ENCODE measurements at regions not wholly inside any gene's neighbourhood (a gene's known extent, or its start where the extent isn't known, plus 50 kb on each side); places are given as distances from the start of the nearest gene placed in this dataset.

DNA sequence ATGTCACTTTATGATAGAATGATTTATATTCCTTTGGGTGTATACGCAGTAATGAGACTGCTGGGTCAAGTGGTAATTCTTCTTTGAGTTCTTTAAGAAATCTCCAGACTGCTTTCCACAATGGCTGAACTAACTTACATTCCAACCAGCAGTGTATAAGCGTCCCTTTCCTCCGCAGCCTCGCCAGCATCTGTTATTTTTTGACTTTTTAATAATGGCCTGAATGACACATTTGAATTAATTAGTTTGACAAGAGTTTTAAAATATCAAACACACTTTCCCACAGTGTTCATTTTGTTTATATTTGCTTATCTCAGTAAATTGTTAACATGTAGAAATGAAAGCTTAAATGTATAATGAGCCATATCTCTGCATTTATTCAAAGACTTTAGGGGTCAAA is 116.8 kb downstream of the TES start:
- H3K9me1 ChIP-seq (ENCODE audit: control insufficient read depth, extremely low read depth, insufficient read depth, low read length), result no peaks in the 10 kb centered on the region
- no peak for FAIRE-seq
- no peak overlapping the region for H3K27ac ChIP-seq (ENCODE audit: control insufficient read depth, insufficient read depth, low read length)
- no peak overlapping the region for H3K9ac ChIP-seq (ENCODE audit: control insufficient read depth, extremely low read depth, insufficient read depth, low read length)
- no peak overlapping the region for H2AFZ ChIP-seq (ENCODE audit: control insufficient read depth, low read length)
- H3K4me3 ChIP-seq (ENCODE audit: control insufficient read depth in 2 of 3, extremely low read depth in 1 of 3, insufficient read depth in 2 of 3, low read depth in 1 of 3, low read length in 3 of 3), result no peak overlapping the region
- no peaks in the 10 kb centered on the region for H3K4me1 ChIP-seq (ENCODE audit: control insufficient read depth, extremely low read depth, insufficient read depth, low read length)
- no peaks in the 10 kb centered on the region for H3K79me2 ChIP-seq (ENCODE audit: control insufficient read depth, insufficient read depth, low read length)
- no peaks in the 10 kb centered on the region for H3K9me3 ChIP-seq (ENCODE audit: control insufficient read depth, low read depth, low read length)
- no peak for DNase-seq (ENCODE audit: low read depth, low spot score)
- H3K36me3 ChIP-seq (ENCODE audit: control insufficient read depth in 2 of 2, extremely low read depth in 1 of 2, insufficient read depth in 2 of 2, low read length in 2 of 2), result no peaks in the 10 kb centered on the region
- dilution Hi-C loops (cut with MboI; ENCODE audit: extremely low pct_ligation_motif_present, low sequenced_read_pairs), result no loop called here
- H4K20me1 ChIP-seq (ENCODE audit: control insufficient read depth, extremely low read depth, insufficient read depth, low read length), result no peaks in the 10 kb centered on the region
- TF ChIP-seq, protein P1, sequence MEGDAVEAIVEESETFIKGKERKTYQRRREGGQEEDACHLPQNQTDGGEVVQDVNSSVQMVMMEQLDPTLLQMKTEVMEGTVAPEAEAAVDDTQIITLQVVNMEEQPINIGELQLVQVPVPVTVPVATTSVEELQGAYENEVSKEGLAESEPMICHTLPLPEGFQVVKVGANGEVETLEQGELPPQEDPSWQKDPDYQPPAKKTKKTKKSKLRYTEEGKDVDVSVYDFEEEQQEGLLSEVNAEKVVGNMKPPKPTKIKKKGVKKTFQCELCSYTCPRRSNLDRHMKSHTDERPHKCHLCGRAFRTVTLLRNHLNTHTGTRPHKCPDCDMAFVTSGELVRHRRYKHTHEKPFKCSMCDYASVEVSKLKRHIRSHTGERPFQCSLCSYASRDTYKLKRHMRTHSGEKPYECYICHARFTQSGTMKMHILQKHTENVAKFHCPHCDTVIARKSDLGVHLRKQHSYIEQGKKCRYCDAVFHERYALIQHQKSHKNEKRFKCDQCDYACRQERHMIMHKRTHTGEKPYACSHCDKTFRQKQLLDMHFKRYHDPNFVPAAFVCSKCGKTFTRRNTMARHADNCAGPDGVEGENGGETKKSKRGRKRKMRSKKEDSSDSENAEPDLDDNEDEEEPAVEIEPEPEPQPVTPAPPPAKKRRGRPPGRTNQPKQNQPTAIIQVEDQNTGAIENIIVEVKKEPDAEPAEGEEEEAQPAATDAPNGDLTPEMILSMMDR (optimal IDR thresholded peaks at IDR 0.05 in 1 of 3, IDR thresholded peaks at IDR 0.05 in 1 of 3, conservative IDR thresholded peaks at IDR 0.05 in 1 of 3; ENCODE audit: extremely low read depth in 1 of 3, insufficient read depth in 2 of 3, low read length in 3 of 3), result no peak
- TF ChIP-seq EZH2 (IDR thresholded peaks at IDR 0.05; ENCODE audit: low read length), result no peak
- no peak overlapping the region for H3K4me2 ChIP-seq (ENCODE audit: control insufficient read depth, extremely low read depth, insufficient read depth, low read depth, low read length)
- H3K27me3 ChIP-seq (ENCODE audit: control insufficient read depth, extremely low read depth, insufficient read depth, low read length), result no peaks in the 10 kb centered on the region

DNA sequence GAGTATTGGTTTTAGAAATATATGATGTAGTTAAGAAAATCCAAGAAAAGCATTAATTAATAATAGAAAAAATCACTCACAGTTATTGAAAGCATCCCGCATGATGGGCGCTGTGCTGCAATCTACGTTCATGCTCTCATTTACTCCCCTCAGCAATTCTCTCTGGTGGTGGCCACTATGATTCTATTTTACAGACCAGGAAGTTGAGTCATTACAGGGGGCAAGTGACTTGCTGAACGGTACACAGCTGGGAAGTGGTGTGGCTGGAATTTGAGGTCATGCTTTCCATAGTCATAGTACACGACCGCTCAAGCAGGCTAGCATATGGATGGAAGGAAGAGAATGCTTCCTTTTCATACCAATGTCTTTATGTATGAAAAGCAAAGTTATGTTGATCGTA is 117.4 kb downstream of the TES start:
- FAIRE-seq (no peak), DNase-seq (ENCODE audit: low read depth, low spot score) (no peak)
- no peak overlapping the region for H3K27ac ChIP-seq (ENCODE audit: control insufficient read depth, insufficient read depth, low read length)
- H3K27me3 ChIP-seq (ENCODE audit: control insufficient read depth, extremely low read depth, insufficient read depth, low read length), result no peaks in the 10 kb centered on the region
- no peaks in the 10 kb centered on the region for H3K9me1 ChIP-seq (ENCODE audit: control insufficient read depth, extremely low read depth, insufficient read depth, low read length)
- H3K79me2 ChIP-seq (ENCODE audit: control insufficient read depth, insufficient read depth, low read length), result no peaks in the 10 kb centered on the region
- H3K9me3 ChIP-seq (ENCODE audit: control insufficient read depth, low read depth, low read length), result no peaks in the 10 kb centered on the region
- TF ChIP-seq EZH2 (IDR thresholded peaks at IDR 0.05; ENCODE audit: low read length), result no peak
- TF ChIP-seq, protein P1 (optimal IDR thresholded peaks at IDR 0.05 in 1 of 3, IDR thresholded peaks at IDR 0.05 in 1 of 3, conservative IDR thresholded peaks at IDR 0.05 in 1 of 3; ENCODE audit: extremely low read depth in 1 of 3, insufficient read depth in 2 of 3, low read length in 3 of 3), result no peak
- no peak overlapping the region for H2AFZ ChIP-seq (ENCODE audit: control insufficient read depth, low read length)
- H3K36me3 ChIP-seq (ENCODE audit: control insufficient read depth in 2 of 2, extremely low read depth in 1 of 2, insufficient read depth in 2 of 2, low read length in 2 of 2), result no peaks in the 10 kb centered on the region
- no peak overlapping the region for H3K4me3 ChIP-seq (ENCODE audit: control insufficient read depth in 2 of 3, extremely low read depth in 1 of 3, insufficient read depth in 2 of 3, low read depth in 1 of 3, low read length in 3 of 3)
- no peaks in the 10 kb centered on the region for H3K4me1 ChIP-seq (ENCODE audit: control insufficient read depth, extremely low read depth, insufficient read depth, low read length)
- H3K9ac ChIP-seq (ENCODE audit: control insufficient read depth, extremely low read depth, insufficient read depth, low read length), result no peak overlapping the region
- no peak overlapping the region for H3K4me2 ChIP-seq (ENCODE audit: control insufficient read depth, extremely low read depth, insufficient read depth, low read depth, low read length)
- dilution Hi-C loops (cut with MboI; ENCODE audit: extremely low pct_ligation_motif_present, low sequenced_read_pairs), result no loop called here
- H4K20me1 ChIP-seq (ENCODE audit: control insufficient read depth, extremely low read depth, insufficient read depth, low read length), result no peaks in the 10 kb centered on the region
